B cell (primary cell): ENCODE measurements at regions not wholly inside any gene's neighbourhood (a gene's known extent, or its start where the extent isn't known, plus 50 kb on each side); places are given as distances from the start of the nearest gene placed in this dataset.

Experiments
- ATAC-seq: fragments of 200-7000 bp; cut with Tn5 transposase; one replicate; pipeline ENCODE4 v1.10.0; 2021; ENCODE audit warnings: low read depth, mild to moderate bottlenecking, moderate number of reproducible peaks, moderate library complexity
- CTCF ChIA-PET: fragments of 350-600 bp; sonication (Branson Sonifier 250); formaldehyde crosslinking; loops from one replicate; lab custom pipeline; 2021; ENCODE audit warnings: antibody characterized with exemption, inconsistent platforms; lab: Charles Lee
- POLR2A ChIA-PET: fragments of 350-600 bp; sonication (Branson Sonifier 250); formaldehyde crosslinking; loops from one replicate; lab custom pipeline; 2021; ENCODE audit warnings: antibody characterized with exemption; lab: Charles Lee
- DNase-seq: peaks from one replicate; pipeline ENCODE4 v3.0.0; 2013
- H2AFZ ChIP-seq: 2 replicates; pipeline ENCODE4 v1.6.1; 2012; ENCODE audit warnings: mild to moderate bottlenecking, low read depth, low read length; ENCODE audit not compliant: insufficient read depth, poor library complexity, severe bottlenecking
- H3K27ac ChIP-seq, 2 donors: 1 replicate in 1 of 2; 2 replicates in 1 of 2; pipeline ENCODE4 v1.5.1; 2012 to 2013; ENCODE audit warnings: low read length in 2 of 2, mild to moderate bottlenecking in 2 of 2, moderate library complexity in 1 of 2
- H3K27me3 ChIP-seq, 4 experiments: fragments of 200-600 bp in 1 of 4; sonication (generic) in 1 of 4; replicated peaks in 1 of 4; 1 replicate in 2 of 4; 2 replicates in 2 of 4; pipeline versions ENCODE4 v1.6.1 to v1.7.0; 2013 to 2016; ENCODE audit warnings: low read length in 3 of 4, mild to moderate bottlenecking in 2 of 4, mixed read lengths in 1 of 4, moderate library complexity in 1 of 4; ENCODE audit not compliant: insufficient read depth in 4 of 4, control insufficient read depth in 3 of 4; ENCODE audit errors: control extremely low read depth in 1 of 4
- H3K36me3 ChIP-seq, 2 experiments: replicated peaks in 1 of 2; 1 replicate in 1 of 2; 2 replicates in 1 of 2; pipeline versions ENCODE4 v1.6.1 to v1.7.1; 2013; ENCODE audit warnings: low read length in 1 of 2; ENCODE audit not compliant: insufficient read depth in 2 of 2, control insufficient read depth in 1 of 2; ENCODE audit errors: control extremely low read depth in 1 of 2, extremely low read depth in 1 of 2
- H3K4me1 ChIP-seq, 2 donors: fragments of 200-600 bp in 1 of 2; sonication (generic) in 1 of 2; 1 replicate in 1 of 2; 2 replicates in 1 of 2; pipeline versions ENCODE4 v1.5.1 to v1.6.1; 2013 to 2017; ENCODE audit warnings: low read length in 2 of 2; ENCODE audit not compliant: control insufficient read depth in 2 of 2, insufficient read depth in 2 of 2
- H3K4me2 ChIP-seq: replicated peaks from 2 replicates; pipeline ENCODE3; 2012; ENCODE audit warnings: mild to moderate bottlenecking, low read depth, low read length; ENCODE audit not compliant: poor library complexity, severe bottlenecking
- H3K4me3 ChIP-seq, 5 experiments: fragments of 200-600 bp in 1 of 5; sonication (generic) in 1 of 5; 1 replicate in 3 of 5; 2 replicates in 2 of 5; pipeline versions ENCODE4 v1.5.1 to v1.7.0; 2011 to 2016; ENCODE audit warnings: low read length in 4 of 5, mild to moderate bottlenecking in 4 of 5, low read depth in 2 of 5, control low read depth in 1 of 5, moderate library complexity in 1 of 5; ENCODE audit not compliant: insufficient read depth in 1 of 5; ENCODE audit errors: control extremely low read depth in 1 of 5, extremely low read depth in 1 of 5
- H3K79me2 ChIP-seq: fragments of 200-600 bp; sonication (generic); one replicate; pipeline ENCODE4 v1.6.0; 2016; ENCODE audit warnings: low read length; ENCODE audit not compliant: control insufficient read depth, insufficient read depth
- H3K9ac ChIP-seq: fragments of 200-600 bp; sonication (generic); 2 replicates; pipeline ENCODE4 v1.6.1; 2017; ENCODE audit warnings: mild to moderate bottlenecking, low read length, moderate library complexity
- H3K9me3 ChIP-seq, 3 donors: one replicate each; pipeline versions ENCODE4 v1.6.1 to v1.7.1; 2013; ENCODE audit warnings: low read length in 2 of 3; ENCODE audit not compliant: control insufficient read depth in 2 of 3, insufficient read depth in 1 of 3; ENCODE audit errors: control extremely low read depth in 1 of 3
- H4K20me1 ChIP-seq: 2 replicates; pipeline ENCODE4 v1.6.0; 2012; ENCODE audit warnings: mild to moderate bottlenecking, low read length; ENCODE audit not compliant: insufficient read depth, control insufficient read depth, poor library complexity, severe bottlenecking
- H3K27ac Mint-ChIP-seq: one replicate; pipeline ENCODE4 v1.8.0; 2021; ENCODE audit warnings: mixed read lengths
- H3K27me3 Mint-ChIP-seq: one replicate; pipeline ENCODE4 v1.8.0; 2021; ENCODE audit warnings: mixed read lengths
- H3K4me1 Mint-ChIP-seq: one replicate; pipeline ENCODE4 v1.8.0; 2021; ENCODE audit warnings: mixed read lengths
- H3K4me3 Mint-ChIP-seq: one replicate; pipeline ENCODE4 v1.8.0; 2021; ENCODE audit warnings: mixed read lengths
- H3K9me3 Mint-ChIP-seq: one replicate; pipeline ENCODE4 v1.8.0; 2022; ENCODE audit warnings: mixed read lengths; ENCODE audit not compliant: insufficient read depth
- CTCF ChIP-seq: fragments of 200-600 bp; IDR thresholded peaks from one replicate; pipeline ENCODE4 v1.8.0; 2022; ENCODE audit warnings: antibody characterized with exemption, mild to moderate bottlenecking
- EZH2 ChIP-seq: IDR thresholded peaks from 2 replicates; pipeline ENCODE4 v1.6.1; 2012; ENCODE audit warnings: borderline replicate concordance, low read depth, mild to moderate bottlenecking, moderate library complexity, low read length; ENCODE audit not compliant: insufficient read depth, poor library complexity, severe bottlenecking
- WGBS: methylation state at CpG from one replicate; pipeline ENCODE4 v1.1.5; 2013; ENCODE audit warnings: missing lambda C conversion rate; ENCODE audit not compliant: insufficient coverage; 5-methylcytosine and 5-hydroxymethylcytosine counted together
- intact Hi-C: fragments of 100-400 bp; cut with micrococcal nuclease; formaldehyde crosslinking; loops from one replicate; pipeline ENCODE4 v1.10.0; 2022

- CTCF ChIA-PET: no interaction called here
Measured at GRCh38 chr18:47389210-47389609, 137.8 kb upstream of the SKOR2 start.

GRCh38 chr18:47387864-47388263, 136.4 kb upstream of the SKOR2 start:
- no peak overlapping the region for H3K27ac ChIP-seq
- Mint-ChIP-seq H3K27ac (no peak overlapping the region), H3K9me3 (no peaks in the 10 kb centered on the region), H3K4me1 (no peaks in the 10 kb centered on the region), H3K27me3 (peaks cover 24% of the 10 kb centered on the region), H3K4me3 (no peak overlapping the region)
- DNase-seq (no peak), ATAC-seq (no peak)
- TF ChIP-seq CTCF (no peak), EZH2 (no peak)
- CTCF ChIA-PET: no interaction called here
- H3K27me3 ChIP-seq: no peaks in the 10 kb centered on the region
- H3K9ac ChIP-seq: no peak overlapping the region
- H3K4me1 ChIP-seq: no peaks in the 10 kb centered on the region
- intact Hi-C loops: no loop called here
- POLR2A ChIA-PET: no interaction called here
- H3K4me2 ChIP-seq: no peak overlapping the region
- no peaks in the 10 kb centered on the region for H3K79me2 ChIP-seq
- no peak overlapping the region for H3K4me3 ChIP-seq
- no peak overlapping the region for H2AFZ ChIP-seq
- no peaks in the 10 kb centered on the region for H3K36me3 ChIP-seq
- no peaks in the 10 kb centered on the region for H3K9me3 ChIP-seq
- H4K20me1 ChIP-seq: no peaks in the 10 kb centered on the region

More at GRCh38 chr18:47389210-47389609, 137.8 kb upstream of the SKOR2 start:
- ATAC-seq (no peak), DNase-seq (no peak)
- H3K79me2 ChIP-seq: no peaks in the 10 kb centered on the region
- Mint-ChIP-seq H3K4me3 (no peak overlapping the region), H3K4me1 (no peaks in the 10 kb centered on the region), H3K27me3 (peaks cover 24% of the 10 kb centered on the region), H3K27ac (no peak overlapping the region), H3K9me3 (no peaks in the 10 kb centered on the region)
- no peak overlapping the region for H3K4me3 ChIP-seq
- no peak overlapping the region for H3K27ac ChIP-seq
- H3K27me3 ChIP-seq: no peaks in the 10 kb centered on the region
- H3K4me2 ChIP-seq: no peak overlapping the region
- no peak overlapping the region for H3K9ac ChIP-seq
- no peaks in the 10 kb centered on the region for H3K9me3 ChIP-seq
- 20% methylated on average over 2 of the region's 2 CpGs for WGBS
- H2AFZ ChIP-seq: no peak overlapping the region
- TF ChIP-seq EZH2 (no peak), CTCF (no peak)
- H4K20me1 ChIP-seq: no peaks in the 10 kb centered on the region
- POLR2A ChIA-PET: no interaction called here
- intact Hi-C loops: no loop called here
- H3K36me3 ChIP-seq: no peaks in the 10 kb centered on the region
- no peaks in the 10 kb centered on the region for H3K4me1 ChIP-seq
